ENCODE measurements at regions not wholly inside any gene's neighbourhood (a gene's known extent, or its start where the extent isn't known, plus 50 kb on each side); places are given as distances from the start of the nearest gene placed in this dataset.

DNA sequence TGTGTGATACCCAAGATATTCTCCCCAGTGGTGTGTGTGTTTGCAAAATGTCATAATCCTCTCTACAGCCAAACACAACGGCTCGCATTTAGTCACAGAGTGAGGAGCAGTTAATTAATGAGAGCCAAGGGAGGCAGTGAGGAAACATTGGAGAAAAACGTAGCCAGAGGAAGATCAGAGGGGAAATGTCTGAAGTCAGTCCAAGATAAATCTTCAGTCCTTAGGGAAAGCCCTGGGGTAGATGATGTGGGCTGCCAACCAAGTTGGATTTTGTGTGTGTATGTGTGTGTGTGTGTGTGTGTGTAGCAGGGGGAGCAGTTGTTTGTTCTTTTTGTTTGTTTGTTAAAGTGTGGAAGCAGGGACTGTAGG lies 201.0 kb upstream of the PTBP2 start:
- peaks cover 7% of the 10 kb centered on the region; the same call in 1 of the 2 replicates for H3K4me1 Mint-ChIP-seq (ENCODE audit: low read depth)
- no peak overlapping the region for H3K4me3 Mint-ChIP-seq
- TF ChIP-seq, protein P1, sequence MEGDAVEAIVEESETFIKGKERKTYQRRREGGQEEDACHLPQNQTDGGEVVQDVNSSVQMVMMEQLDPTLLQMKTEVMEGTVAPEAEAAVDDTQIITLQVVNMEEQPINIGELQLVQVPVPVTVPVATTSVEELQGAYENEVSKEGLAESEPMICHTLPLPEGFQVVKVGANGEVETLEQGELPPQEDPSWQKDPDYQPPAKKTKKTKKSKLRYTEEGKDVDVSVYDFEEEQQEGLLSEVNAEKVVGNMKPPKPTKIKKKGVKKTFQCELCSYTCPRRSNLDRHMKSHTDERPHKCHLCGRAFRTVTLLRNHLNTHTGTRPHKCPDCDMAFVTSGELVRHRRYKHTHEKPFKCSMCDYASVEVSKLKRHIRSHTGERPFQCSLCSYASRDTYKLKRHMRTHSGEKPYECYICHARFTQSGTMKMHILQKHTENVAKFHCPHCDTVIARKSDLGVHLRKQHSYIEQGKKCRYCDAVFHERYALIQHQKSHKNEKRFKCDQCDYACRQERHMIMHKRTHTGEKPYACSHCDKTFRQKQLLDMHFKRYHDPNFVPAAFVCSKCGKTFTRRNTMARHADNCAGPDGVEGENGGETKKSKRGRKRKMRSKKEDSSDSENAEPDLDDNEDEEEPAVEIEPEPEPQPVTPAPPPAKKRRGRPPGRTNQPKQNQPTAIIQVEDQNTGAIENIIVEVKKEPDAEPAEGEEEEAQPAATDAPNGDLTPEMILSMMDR (IDR thresholded peaks at IDR 0.05) = no peak
- H3K36me3 Mint-ChIP-seq (ENCODE audit: low read depth) = no peaks in the 10 kb centered on the region
- no peak overlapping the region for H3K27ac Mint-ChIP-seq
- H3K27me3 Mint-ChIP-seq (ENCODE audit: insufficient read depth) = peaks cover 2% of the 10 kb centered on the region; the same call in 1 of the 2 replicates
- DNase-seq = no peak
- H3K9me3 Mint-ChIP-seq = no peaks in the 10 kb centered on the region

DNA sequence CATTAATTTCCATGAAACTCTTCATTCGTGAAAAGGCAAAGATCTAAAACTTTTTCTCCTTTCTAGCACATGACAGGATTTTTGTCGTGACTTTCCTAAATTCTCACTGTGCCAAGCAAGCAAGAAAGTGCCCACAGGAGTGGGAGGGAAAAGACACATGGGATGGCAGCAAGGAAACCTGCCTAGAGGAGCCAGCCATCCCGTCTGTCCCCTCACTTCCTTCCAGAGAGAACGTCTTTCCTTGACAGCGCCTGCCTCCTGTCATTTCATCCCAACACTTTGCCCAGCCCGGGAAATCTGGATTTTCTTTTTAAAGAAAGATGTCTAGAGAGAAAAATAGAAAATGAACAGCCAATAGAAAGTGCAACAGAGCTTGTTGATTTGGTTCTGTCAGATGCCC lies 200.6 kb upstream of the PTBP2 start:
- TF ChIP-seq, protein P1 (IDR thresholded peaks at IDR 0.05) = no peak
- H3K27ac Mint-ChIP-seq = no peak overlapping the region

DNA sequence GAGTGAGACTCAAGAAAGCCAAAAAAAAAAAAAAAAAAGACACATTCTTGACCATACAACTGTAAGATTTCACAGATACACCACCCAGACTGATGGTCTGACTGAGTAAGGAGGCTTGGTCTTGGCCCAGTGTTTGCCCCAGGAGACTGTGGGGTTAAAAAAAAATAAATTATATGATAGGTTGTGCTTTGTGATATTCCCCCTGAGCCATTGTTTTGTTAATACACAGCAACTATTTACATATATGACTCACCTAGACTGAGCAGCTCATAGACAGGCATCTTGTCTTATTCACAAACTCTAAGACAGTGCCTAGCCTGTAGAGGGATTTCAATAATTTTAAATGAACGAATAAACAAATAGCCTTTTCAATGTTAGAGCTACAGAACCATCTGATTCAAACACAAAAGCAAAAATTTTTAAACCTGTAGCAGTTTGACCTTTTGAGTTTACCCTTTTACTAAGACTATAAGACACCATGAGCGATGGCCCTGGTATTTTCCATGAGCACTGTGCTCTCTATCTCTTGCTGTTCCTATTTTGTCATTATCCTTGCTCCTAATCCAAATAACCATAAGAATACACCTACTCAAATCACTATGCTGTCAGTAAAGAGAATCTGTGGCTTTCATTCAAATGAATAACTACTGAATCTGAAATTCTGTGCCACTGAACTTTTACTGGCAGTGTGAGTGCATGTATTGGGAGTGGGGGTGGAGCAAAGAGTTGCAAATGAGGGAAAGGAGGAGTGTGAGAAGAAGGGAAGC lies 199.4 kb upstream of the PTBP2 start:
- Mint-ChIP-seq H3K27me3 (ENCODE audit: insufficient read depth) (peaks cover 10% of the 10 kb centered on the region; the same call in 1 of the 2 replicates), H3K9me3 (no peaks in the 10 kb centered on the region), H3K4me1 (ENCODE audit: low read depth) (peaks cover 7% of the 10 kb centered on the region; the same call in 1 of the 2 replicates), H3K36me3 (ENCODE audit: low read depth) (no peaks in the 10 kb centered on the region), H3K4me3 (no peak overlapping the region), H3K27ac (no peak overlapping the region)
- DNase-seq = no peak
- TF ChIP-seq, protein P1 (IDR thresholded peaks at IDR 0.05) = no peak

More for the DNA sequence above, 200.6 kb upstream of the PTBP2 start:
- Mint-ChIP-seq H3K9me3 (no peaks in the 10 kb centered on the region), H3K36me3 (ENCODE audit: low read depth) (no peaks in the 10 kb centered on the region), H3K4me1 (ENCODE audit: low read depth) (peaks cover 7% of the 10 kb centered on the region; the same call in 1 of the 2 replicates), H3K27me3 (ENCODE audit: insufficient read depth) (peaks cover 5% of the 10 kb centered on the region; the same call in 1 of the 2 replicates), H3K4me3 (no peak overlapping the region)
- no peak for DNase-seq

DNA sequence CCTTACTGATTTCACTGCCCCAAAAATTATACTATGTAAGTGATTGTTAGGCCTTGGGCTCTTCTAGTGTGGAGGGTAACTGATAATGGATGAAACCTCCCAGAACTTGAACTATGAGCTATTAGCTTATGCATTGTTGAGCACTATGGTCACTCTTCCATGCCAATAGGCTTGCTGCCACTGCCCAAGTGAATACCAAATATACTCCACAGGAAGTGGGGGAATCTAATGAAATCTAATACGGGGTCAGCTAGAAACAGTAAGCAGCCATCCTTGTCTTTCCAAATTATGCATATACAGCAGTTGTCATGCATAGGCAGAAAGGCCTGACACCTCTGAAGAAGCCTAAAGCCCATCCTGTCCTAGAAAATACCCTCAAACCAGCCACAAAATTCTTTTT lies 198.7 kb upstream of the PTBP2 start:
- TF ChIP-seq, protein P1 (IDR thresholded peaks at IDR 0.05) = no peak
- peaks cover 7% of the 10 kb centered on the region; the same call in 1 of the 2 replicates for H3K4me1 Mint-ChIP-seq (ENCODE audit: low read depth)
- no peaks in the 10 kb centered on the region; the same call in 1 of the 2 replicates for H3K36me3 Mint-ChIP-seq (ENCODE audit: low read depth)
- no peak overlapping the region for H3K4me3 Mint-ChIP-seq
- H3K27me3 Mint-ChIP-seq (ENCODE audit: insufficient read depth) = peaks cover 10% of the 10 kb centered on the region; the same call in 1 of the 2 replicates
- no peak for DNase-seq
- H3K27ac Mint-ChIP-seq = no peak overlapping the region
- H3K9me3 Mint-ChIP-seq = no peaks in the 10 kb centered on the region

DNA sequence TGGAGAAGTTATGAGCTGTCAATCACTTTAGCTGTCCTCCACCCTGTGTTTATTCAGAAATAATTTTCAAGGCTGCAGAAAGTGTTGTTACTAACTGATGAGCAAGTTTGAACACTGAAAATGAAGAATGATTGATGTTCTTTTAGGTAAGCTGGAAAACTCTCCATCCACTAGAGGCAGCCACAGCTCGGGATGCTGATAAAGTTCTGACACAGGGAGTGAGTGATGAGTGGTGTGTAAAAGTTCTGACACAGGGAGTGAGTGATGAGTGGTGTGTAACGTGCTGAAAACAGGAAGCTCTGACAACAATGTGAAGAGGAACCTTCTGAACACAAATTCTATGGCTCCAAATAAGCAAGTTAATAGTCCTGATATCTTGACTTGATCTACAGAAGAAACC lies 197.5 kb upstream of the PTBP2 start:
- peaks cover 7% of the 10 kb centered on the region for H3K36me3 Mint-ChIP-seq (ENCODE audit: low read depth)

More for the DNA sequence above, 197.5 kb upstream of the PTBP2 start:
- Mint-ChIP-seq H3K27me3 (ENCODE audit: insufficient read depth) (peaks cover 10% of the 10 kb centered on the region), H3K4me1 (ENCODE audit: low read depth) (peaks cover 7% of the 10 kb centered on the region; the same call in 1 of the 2 replicates), H3K9me3 (peaks cover 11% of the 10 kb centered on the region), H3K4me3 (no peak overlapping the region), H3K27ac (no peak overlapping the region)
- TF ChIP-seq, protein P1 (IDR thresholded peaks at IDR 0.05) = no peak
- DNase-seq = no peak
